HG02610 (cell line): ENCODE measurements at regions not wholly inside any gene's neighbourhood (a gene's known extent, or its start where the extent isn't known, plus 50 kb on each side); places are given as distances from the start of the nearest gene placed in this dataset.

Experiments used
- ATAC-seq: cut with Tn5 transposase; IDR thresholded peaks from one replicate; pipeline ENCODE4 v1.9.1; 2021; ENCODE audit warnings: mild to moderate bottlenecking, moderate library complexity; ENCODE audit not compliant: unreplicated experiment

GRCh38 chr1:170219163-170219562 is 73.4 kb downstream of the NTMT2 start:
- no peak for ATAC-seq

- ATAC-seq, result no peak
Measured at GRCh38 chr1:170221031-170221430, 75.3 kb downstream of the NTMT2 start.

GRCh38 chr1:170221495-170221894 is 75.7 kb downstream of the NTMT2 start:
- no peak for ATAC-seq

GRCh38 chr1:170224469-170224868 is 78.7 kb downstream of the NTMT2 start:
- ATAC-seq, result no peak

- no peak for ATAC-seq
Measured at GRCh38 chr1:170225781-170226530, 80.2 kb downstream of the NTMT2 start.

GRCh38 chr1:170226767-170227166 is 81.0 kb downstream of the NTMT2 start:
- no peak for ATAC-seq

- no peak for ATAC-seq
Measured at GRCh38 chr1:170230323-170230722, 84.6 kb downstream of the NTMT2 start.

- no peak for ATAC-seq
Measured at GRCh38 chr1:170231662-170232061, 85.9 kb downstream of the NTMT2 start.

GRCh38 chr1:170238704-170239391 is 93.1 kb downstream of the NTMT2 start:
- no peak for ATAC-seq

- ATAC-seq, result no peak
Measured at GRCh38 chr1:170239445-170239844, 93.7 kb downstream of the NTMT2 start.

GRCh38 chr1:170240409-170240808 is 94.7 kb downstream of the NTMT2 start:
- ATAC-seq, result peak; percentile 91

GRCh38 chr1:170241266-170241851 is 95.6 kb downstream of the NTMT2 start:
- no peak for ATAC-seq

- peak; percentile 65 for ATAC-seq
Measured at GRCh38 chr1:170247751-170248521, 102.2 kb downstream of the NTMT2 start.

- ATAC-seq, result no peak
Measured at GRCh38 chr1:170250531-170251276, 104.9 kb downstream of the NTMT2 start.

GRCh38 chr1:170252851-170253579 is 107.3 kb downstream of the NTMT2 start:
- no peak for ATAC-seq

- no peak for ATAC-seq
Measured at GRCh38 chr1:170254371-170254770, 108.6 kb downstream of the NTMT2 start.

- ATAC-seq, result no peak
Measured at GRCh38 chr1:170261669-170262068, 115.9 kb downstream of the NTMT2 start.

GRCh38 chr1:170262276-170262939 is 116.6 kb downstream of the NTMT2 start:
- no peak for ATAC-seq

GRCh38 chr1:170265234-170265633 is 119.5 kb downstream of the NTMT2 start:
- ATAC-seq, result no peak
